ENCODE measurements at regions not wholly inside any gene's neighbourhood (a gene's known extent, or its start where the extent isn't known, plus 50 kb on each side); places are given as distances from the start of the nearest gene placed in this dataset.

DNA sequence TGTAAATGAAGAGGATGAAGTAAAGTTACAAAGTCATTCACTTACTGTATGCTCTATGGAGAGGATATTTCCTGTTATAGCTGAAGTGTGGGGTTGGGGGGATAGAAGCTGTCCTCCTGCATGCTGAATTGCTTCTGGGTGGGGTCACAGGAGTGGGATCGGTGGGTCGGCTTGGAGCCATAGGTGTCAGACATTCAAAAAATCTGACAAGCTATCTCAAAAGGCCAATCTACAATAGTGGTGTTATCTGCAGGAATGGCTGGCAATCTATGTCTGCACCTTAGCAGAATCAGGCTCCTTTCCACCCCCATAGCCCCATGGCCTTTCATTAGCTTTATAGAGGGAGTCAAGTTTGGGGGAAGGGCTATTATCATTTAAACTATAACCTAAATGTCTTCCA, 104.9 kb downstream of the ABCC12 start:
- no peak for TF ChIP-seq RAD21 (IDR thresholded peaks at IDR 0.05 in 1 of 2, conservative IDR thresholded peaks at IDR 0.05 in 1 of 2; ENCODE audit: low read depth in 2 of 2, low read length in 2 of 2)
- TF ChIP-seq EGR1 (IDR thresholded peaks at IDR 0.05; ENCODE audit: borderline replicate concordance, low read depth, low read length) = no peak
- TF ChIP-seq CREB1 (IDR thresholded peaks at IDR 0.05) = no peak
- TF ChIP-seq RFX5 (IDR thresholded peaks at IDR 0.05; ENCODE audit: borderline replicate concordance, low read depth, low read length) = no peak
- no peak for TF ChIP-seq GABPA (IDR thresholded peaks at IDR 0.05; ENCODE audit: borderline replicate concordance, insufficient read depth, low read length)
- no peak for TF ChIP-seq TCF12 (IDR thresholded peaks at IDR 0.05; ENCODE audit: low read depth, low read length)
- Histone ChIP-seq H2BK5ac (ENCODE audit: low read depth, low read length) (no peak overlapping the region), H3K9ac (replicated peaks in 1 of 4; ENCODE audit: extremely low read depth in 1 of 4, low read depth in 3 of 4, low read length in 3 of 4) (no peak overlapping the region), H3K14ac (ENCODE audit: insufficient read length) (no peak overlapping the region), H3K4me3 (ENCODE audit: extremely low read depth in 1 of 4, insufficient read depth in 2 of 4, low read depth in 3 of 4, low read length in 4 of 4) (no peak overlapping the region), H3K79me2 (ENCODE audit: control insufficient read depth in 1 of 2, insufficient read depth in 2 of 2, low read length in 2 of 2) (no peaks in the 10 kb centered on the region), H4K91ac (replicated peaks; ENCODE audit: insufficient read length, low read length) (no peak overlapping the region), H3K4ac (replicated peaks; ENCODE audit: insufficient read length, low read depth, low read length) (no peak overlapping the region), H2BK15ac (ENCODE audit: low read length) (no peak overlapping the region), H3K18ac (ENCODE audit: extremely low read depth, low read length) (no peak overlapping the region), H2AFZ (ENCODE audit: low read length) (no peak overlapping the region), H3K36me3 (ENCODE audit: control insufficient read depth in 2 of 4, insufficient read depth in 4 of 4, low read length in 3 of 4) (no peaks in the 10 kb centered on the region), H3K56ac (replicated peaks; ENCODE audit: insufficient read length, low read depth, low read length) (no peak overlapping the region), H4K20me1 (replicated peaks in 1 of 2; ENCODE audit: control insufficient read depth in 1 of 2, insufficient read depth in 2 of 2, low read length in 2 of 2) (no peaks in the 10 kb centered on the region), H3K23ac (ENCODE audit: insufficient read length) (no peak overlapping the region), H3K23me2 (ENCODE audit: low read depth, low read length) (no peaks in the 10 kb centered on the region; the same call in 1 of the 2 replicates), H3K4me1 (replicated peaks in 1 of 4; ENCODE audit: control insufficient read depth in 3 of 4, insufficient read depth in 4 of 4, low read length in 3 of 4) (peaks cover 0 to 7% (median 5%) of the 10 kb centered on the region in 4 experiments; a peak in 2 of 7 replicates), H4K5ac (ENCODE audit: insufficient read length, low read depth, low read length) (no peak overlapping the region), H2BK20ac (ENCODE audit: low read length) (no peak overlapping the region), H3K4me2 (ENCODE audit: insufficient read depth in 1 of 2, low read depth in 2 of 2, low read length in 2 of 2) (no peak overlapping the region), H4K8ac (ENCODE audit: extremely low read depth, insufficient read depth, low read length) (no peak overlapping the region), H3K9me3 (ENCODE audit: insufficient read depth in 2 of 2, low read depth in 1 of 2, low read length in 1 of 2) (no peaks in the 10 kb centered on the region), H2BK12ac (ENCODE audit: low read depth, low read length) (no peak overlapping the region), H2AK5ac (ENCODE audit: low read depth, low read length) (no peak overlapping the region), H2BK120ac (replicated peaks; ENCODE audit: low read depth, low read length) (no peak overlapping the region), H3K27me3 (replicated peaks in 1 of 4; ENCODE audit: control insufficient read depth in 3 of 4, extremely low read depth in 1 of 4, insufficient read depth in 3 of 4, low read length in 3 of 4) (peaks cover 0 to 1% (median 0%) of the 10 kb centered on the region in 4 experiments; a peak in 1 of 7 replicates), H3K27ac (ENCODE audit: low read depth, low read length) (no peak overlapping the region), H3K79me1 (ENCODE audit: low read depth, low read length) (no peaks in the 10 kb centered on the region)
- FAIRE-seq (no peak), DNase-seq (ENCODE audit: low read depth in 1 of 2, low spot score in 2 of 2) (no peak)
- WGBS, 2 experiments (ENCODE audit: extremely low coverage in 1 of 2, insufficient coverage in 1 of 2, insufficient read length in 1 of 2, insufficient replicate concordance in 2 of 2, low coverage in 1 of 2, low lambda C conversion rate in 2 of 2, missing lambda C conversion rate in 1 of 2) = 97% methylated on average over 2 of the region's 2 CpGs; no CpG with 5 or more reads in 1 of the 2 experiments
- CTCF ChIA-PET (ENCODE audit: partially characterized antibody) = interaction anchor here (3.1 to 3.4 kb wide), 2 partner anchors 9 to 66 kb away, joined by 9 to 22 read pairs; no protein-coding TSS in a partner anchor
- POLR2A ChIA-PET (ENCODE audit: partially characterized antibody) = no interaction called here
